ENCODE measurements at regions not wholly inside any gene's neighbourhood (a gene's known extent, or its start where the extent isn't known, plus 50 kb on each side); places are given as distances from the start of the nearest gene placed in this dataset.
"Not testable (repeated sequence)": the region's sequence is repeated elsewhere in the genome, so short reads cannot be mapped to it uniquely, and the experiment has no call there.

DNA sequence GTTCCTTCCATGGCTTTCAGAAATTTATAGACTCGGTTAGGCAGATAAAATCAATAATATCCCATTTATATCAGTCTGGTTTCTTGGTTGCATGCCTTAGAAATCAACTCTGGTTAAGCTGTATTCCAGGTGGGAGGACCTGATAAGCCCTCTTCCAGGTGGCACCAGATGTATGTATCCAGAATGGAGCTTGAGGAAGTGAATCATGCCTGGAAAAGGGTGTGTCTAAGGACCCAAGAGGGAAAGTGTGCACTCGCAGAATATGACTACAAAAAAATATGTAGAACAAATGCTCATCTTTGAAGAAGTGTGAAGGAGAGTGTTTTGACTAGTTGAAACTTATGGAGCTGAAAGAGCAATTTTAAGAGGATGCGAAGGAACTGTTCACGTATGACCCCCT, 184.5 kb upstream of the IRF2BP2 start:
- not testable (repeated sequence) for DNase-seq (ENCODE audit: low read depth)

DNA sequence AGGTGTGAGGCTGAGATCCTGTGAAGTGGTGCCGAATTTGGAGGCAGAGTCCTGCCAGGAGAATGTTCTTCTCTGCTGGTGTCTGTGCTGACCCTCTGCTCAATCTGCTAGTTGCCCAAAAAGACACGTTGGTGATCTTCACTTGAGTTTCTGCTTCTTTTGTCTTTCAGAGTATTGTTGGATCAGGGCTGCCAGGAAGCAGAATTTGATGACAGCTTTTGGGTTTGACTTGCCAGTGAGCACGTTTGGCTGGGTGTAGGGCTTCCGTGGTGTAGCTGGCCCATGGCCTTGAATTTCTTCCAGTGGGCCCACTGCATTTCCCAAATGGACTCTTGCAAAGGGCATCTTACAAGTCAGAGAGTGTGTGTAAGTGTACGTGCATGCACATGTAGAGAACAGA, 183.9 kb upstream of the IRF2BP2 start:
- DNase-seq (ENCODE audit: low read depth): not testable (repeated sequence)

DNA sequence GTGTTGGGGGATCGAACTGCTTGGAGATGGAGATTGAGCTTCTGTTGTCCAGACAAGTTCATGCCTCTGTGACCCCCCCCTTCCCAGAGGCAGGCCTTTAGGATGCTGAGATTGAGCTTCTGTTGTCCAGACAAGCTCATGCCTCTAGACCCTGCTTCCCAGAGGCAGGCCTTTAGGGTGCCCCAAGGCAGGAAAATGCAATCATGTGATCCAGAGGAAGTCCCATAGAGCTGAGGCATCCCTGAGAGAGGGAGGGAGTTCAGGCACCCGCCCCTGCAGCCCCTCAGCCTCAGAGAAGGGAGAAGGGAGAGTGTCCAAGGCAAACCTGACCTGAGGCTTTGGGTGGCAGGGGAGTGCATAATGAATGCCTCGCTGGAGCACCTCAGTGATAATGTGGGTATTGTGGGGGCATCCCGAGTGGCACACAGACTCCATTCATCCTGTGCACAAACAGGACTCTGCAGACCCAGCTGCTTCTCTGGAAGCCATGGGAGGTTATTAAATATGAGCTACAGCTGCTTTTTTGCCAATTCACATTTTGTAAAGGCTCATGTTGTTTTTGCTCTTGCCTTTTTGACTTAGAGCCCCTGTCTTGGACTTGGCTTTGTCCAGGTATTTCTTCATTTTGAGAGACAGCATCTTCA, 182.4 kb upstream of the IRF2BP2 start:
- not testable (repeated sequence) for DNase-seq (ENCODE audit: low read depth)

DNA sequence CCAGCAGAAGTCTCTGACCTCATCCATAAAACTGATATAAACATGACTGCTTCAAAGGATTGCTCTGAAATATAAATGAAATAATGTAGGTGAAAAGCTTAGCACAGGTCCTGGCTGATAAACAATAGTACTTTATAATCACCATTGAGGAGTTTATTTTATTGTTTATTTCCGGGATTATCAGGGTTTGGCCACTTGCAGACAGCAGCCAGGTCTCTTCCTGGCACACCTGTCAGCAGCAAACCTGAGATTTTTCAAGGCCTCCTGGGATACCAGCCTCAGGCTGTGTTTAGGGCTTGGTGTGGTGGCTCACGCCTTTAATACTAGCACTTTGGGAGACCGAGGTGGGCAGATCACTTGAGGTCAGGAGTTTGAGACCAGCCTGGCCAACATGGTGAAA, 181.6 kb upstream of the IRF2BP2 start:
- not testable (repeated sequence) for DNase-seq (ENCODE audit: low read depth)

DNA sequence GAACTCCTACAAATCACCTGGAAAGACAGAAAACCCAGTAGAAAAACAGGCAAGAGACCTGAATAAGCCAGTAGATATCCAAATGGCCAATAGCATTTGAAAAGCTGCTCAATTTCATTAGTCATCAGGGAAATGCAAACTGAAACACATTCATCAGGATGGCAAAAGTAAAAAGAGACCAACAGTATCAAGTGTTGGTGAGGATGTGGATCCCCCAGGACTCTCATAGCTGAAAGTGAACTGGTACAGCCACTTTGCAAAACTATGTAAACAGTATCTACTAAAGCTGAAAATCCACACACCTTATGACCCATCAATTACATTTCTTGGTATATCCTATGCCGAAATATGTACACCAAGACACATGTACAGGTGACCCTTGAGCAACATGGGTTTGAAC, 180.4 kb upstream of the IRF2BP2 start:
- DNase-seq (ENCODE audit: low read depth): not testable (repeated sequence)

DNA sequence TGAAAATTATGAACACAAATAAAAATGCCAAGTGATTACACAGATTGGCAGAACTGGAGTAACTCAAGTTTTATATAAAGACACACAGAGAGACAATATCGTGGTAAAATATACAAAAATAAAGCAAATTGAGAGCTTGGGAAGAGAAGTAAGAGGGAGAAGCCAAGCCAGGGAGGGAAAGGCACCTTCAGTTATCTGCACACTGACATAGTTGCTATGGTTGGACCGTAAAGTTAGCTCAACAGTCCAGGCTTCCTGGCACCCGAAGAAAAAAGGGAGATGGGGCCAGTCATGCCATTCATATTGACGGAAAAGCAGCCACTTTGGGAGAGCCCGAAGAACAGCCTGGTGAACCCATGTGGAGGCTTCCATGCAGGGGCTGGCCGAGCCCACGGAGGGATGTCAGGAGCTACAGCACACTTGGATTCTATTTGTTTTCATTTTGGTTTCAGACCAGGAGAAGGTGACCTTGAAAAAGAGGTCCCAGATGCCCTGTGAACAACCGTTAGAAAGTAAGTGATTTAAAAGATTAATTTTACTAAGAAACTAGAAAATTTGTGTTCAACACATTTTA, 177.1 kb upstream of the IRF2BP2 start:
- DNase-seq (ENCODE audit: low read depth): not testable (repeated sequence)

DNA sequence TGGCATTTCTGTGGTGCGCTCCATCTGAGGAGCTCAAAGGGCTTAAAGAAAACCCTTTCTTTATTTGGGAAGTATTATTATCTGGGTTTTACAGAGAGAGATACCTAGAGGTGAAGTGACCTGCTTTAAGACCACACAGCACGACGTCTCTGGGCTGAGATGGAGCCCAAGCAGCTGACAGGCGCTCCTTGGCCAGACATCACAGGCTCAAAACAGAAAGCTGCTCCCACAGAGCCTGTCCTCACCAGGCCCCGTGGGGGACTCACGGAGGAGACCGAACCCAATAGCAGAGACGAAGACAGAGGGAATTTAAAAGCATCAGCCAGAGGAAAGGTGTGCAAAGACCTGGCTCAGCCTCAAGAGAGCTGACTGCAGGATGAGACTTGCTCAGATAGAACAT, 175.9 kb upstream of the IRF2BP2 start:
- not testable (repeated sequence) for DNase-seq (ENCODE audit: low read depth)

DNA sequence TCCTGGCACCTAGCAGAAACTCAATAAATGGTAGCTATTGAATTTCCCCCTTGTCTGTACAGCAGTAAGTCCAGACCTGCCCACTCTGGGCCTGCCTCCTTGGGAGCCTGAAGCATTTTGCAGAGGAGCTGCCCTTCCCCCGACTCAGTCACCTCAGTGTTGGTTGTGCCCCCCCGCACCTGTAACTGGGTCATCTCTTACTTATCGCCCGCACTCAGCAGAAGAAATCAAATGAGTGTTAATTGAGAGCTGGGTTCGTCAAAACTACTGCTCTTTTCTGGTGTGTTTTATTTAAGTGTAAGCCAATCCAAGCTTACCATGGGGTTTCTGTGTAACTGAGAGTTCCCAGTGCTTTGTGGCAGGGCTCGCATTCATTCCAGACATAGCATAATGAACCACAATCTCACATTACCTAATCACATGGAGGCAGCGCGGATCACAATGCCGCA, 175.5 kb upstream of the IRF2BP2 start:
- not testable (repeated sequence) for DNase-seq (ENCODE audit: low read depth)

DNA sequence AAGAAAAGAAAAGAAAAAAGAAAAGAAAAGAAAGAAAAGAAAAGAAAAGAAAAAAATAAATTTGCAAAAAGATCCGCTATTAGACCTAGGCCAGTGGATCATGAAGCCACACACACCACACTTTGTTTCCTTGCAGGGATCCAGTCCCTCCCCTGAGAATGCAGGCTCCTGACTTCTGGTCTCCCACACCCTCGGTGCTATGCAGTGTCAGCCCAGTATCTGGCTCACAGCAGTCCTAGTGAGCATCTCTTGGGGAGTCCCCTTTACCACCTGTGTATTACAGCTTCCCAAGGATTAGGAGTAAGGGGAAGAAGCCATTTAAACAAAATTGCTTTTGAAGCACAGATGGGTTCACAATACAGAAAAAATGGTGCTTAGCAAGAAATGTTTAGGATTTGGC, 174.1 kb upstream of the IRF2BP2 start:
- DNase-seq (ENCODE audit: low read depth): not testable (repeated sequence)

DNA sequence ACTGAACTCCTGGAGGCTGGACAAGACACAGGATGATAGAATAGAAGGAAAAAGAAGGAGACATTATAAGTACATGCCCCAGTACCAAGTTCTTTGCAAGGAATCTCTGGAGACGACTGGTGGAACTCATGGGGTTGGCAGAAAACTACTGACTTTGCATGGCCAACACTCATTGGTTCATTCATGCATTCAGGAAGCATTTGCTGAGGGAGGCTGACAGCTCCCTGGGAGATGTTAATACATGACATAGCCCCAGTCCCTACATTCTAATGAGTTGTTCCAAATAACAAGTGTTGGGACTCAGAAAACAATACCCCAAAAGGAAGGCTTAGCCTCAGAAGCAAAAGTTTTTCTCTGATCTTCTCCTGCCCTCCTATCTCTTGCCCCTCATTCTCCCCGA, 172.8 kb upstream of the IRF2BP2 start:
- DNase-seq (ENCODE audit: low read depth): no peak

DNA sequence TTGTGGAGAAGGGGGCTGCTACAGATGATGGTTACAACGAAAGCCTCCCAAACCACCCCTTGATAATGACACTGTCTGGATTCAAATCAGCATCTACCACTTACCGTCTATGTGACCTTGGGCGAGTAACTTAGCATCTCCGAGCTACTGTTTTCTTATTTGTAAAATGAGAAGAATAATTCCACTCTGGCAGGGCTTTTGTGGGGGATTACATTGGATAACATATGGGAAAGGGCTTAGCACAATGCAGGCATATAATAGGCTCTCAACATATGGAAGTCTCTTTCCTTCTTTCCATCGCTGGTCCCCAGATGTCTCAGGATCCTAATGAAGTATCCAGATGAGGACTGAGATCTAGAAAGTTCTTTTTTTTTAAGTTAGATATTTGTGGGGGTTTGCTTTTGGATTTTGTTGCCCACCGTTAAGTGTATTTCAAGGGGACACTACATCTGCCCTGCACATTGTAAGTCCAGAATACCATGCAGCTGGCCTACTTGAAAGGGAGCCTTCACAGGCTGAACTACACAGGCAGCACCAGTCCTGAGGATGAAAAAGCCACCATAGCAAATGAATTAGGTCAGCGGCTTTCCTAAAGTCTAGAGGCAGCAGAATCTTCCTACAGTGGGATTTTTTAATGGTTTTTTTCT, 172.2 kb upstream of the IRF2BP2 start:
- no peak for DNase-seq (ENCODE audit: low read depth)

DNA sequence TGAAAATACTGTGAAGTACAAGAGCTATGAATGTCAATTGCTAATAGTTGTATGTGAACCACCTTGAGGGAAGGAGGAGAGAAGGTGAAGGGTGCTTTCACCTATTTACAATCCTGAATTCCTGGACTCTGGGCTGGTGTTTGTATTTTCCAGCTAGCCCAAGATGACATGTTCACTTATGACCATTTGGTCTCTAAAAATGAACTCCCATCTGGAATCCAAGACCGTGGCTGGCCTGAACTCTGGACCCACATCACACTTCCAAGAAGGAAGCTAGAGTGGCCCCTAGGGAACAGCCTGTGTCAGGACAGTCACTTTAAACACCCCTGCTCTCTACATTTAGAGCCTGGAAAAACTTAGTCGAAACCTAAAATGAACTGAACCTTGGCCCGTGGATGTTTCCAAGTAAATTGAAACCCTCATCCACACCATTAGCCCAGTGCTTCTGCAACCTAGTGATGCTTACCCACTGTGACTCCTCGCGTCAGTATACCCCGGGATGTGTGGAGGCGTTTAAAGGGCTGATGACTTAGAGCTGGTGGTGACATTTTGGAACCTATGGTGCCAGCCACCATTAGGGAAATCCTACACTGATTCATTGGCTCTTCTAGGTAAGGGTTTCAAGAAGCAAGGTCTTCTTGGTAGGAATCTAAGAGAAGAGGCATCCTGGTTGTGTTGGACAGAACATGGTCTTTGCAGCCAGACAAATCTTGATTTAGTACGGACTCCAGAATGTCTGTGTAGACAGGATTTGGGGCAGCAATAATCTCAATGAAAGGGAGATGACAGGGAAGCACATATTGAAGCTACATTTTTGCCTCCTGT, 171.5 kb upstream of the IRF2BP2 start:
- no peak for DNase-seq (ENCODE audit: low read depth)

DNA sequence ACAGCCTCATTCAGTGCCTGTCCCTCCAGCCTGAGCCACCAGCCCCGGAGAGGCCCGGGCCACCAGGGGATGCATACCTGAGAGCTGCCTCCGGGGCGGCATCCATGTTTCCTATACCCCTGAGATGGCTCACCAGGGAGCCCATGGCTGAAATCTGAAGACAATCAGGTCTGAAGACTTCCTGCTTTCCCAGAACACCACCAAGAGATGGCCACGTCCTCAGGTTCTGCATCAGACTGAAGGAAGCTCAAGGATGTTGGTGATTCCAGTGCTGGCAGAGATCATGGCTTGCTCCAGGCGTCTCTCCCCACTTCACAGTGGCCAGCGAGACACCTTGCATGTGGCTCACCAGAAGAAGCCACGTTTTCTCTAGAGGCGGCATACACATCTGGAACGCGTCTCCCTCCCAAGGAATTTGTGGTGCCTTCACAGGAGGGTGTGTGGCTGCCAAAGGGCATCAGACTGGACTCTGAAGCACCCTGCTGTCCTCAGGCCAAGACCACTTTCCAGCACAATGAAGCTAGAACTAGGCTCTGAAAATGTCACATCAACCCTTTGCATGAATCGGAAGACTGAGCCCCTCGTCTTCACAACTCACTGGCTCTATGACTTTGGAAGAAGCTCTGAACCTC, 170.7 kb upstream of the IRF2BP2 start:
- DNase-seq (ENCODE audit: low read depth): no peak

DNA sequence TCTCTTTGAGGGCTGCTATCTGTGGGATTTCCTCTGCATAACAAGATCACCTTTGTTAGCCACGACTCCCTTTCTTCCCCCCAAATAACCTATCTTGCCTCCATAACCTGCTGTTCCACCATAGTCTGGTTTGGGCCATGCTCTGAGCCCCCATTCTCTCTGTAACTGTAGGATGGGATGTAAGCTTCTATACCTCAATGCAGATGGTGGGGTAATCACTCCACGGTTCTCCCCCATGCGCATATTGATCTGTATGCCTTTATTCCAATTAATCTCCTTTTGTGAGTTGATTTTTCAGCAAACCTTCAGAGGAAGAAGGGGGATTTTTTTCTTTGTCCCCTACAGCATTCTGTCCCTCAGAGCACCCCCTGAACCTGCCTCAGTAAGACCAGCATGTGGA, 170.1 kb upstream of the IRF2BP2 start:
- no peak for DNase-seq (ENCODE audit: low read depth)

DNA sequence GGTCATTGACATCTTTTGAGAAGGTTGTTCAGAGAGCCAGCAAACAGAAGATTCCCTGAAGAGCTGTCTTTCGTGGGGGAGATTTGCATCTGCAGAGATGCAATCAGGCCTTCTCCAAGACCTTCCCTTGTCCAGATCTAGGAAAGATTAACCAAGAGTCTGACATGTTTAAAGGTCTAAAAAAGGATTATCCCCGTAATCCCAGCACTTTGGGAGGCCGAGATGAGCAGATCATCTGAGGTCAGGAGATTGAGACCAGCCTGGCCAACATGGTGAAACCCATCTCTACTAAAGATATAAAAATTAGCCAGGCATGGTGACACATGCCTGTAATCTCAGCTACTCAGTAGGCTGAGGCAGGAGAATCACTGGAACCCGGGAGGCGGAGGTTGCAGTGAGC, 169.6 kb upstream of the IRF2BP2 start:
- DNase-seq (ENCODE audit: low read depth): not testable (repeated sequence)

DNA sequence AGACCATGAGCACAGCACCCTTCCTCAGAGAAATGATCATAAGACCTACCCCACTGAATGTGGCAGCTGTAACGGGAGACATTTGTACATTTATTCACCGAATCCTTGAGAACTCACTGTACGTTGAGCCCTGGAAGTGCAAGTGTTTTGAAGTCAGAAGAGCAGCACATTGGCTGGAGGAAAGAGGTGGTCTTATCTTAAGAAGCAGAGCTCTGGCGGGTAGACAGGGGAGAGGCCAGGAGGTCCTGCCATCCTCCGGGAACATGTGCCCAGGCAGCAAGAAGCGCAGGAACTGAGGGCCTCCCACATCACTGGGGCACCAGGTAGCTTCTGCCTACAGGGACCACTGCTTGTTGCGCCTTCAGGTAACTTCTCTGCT, 169.2 kb upstream of the IRF2BP2 start:
- DNase-seq (ENCODE audit: low read depth): no peak

DNA sequence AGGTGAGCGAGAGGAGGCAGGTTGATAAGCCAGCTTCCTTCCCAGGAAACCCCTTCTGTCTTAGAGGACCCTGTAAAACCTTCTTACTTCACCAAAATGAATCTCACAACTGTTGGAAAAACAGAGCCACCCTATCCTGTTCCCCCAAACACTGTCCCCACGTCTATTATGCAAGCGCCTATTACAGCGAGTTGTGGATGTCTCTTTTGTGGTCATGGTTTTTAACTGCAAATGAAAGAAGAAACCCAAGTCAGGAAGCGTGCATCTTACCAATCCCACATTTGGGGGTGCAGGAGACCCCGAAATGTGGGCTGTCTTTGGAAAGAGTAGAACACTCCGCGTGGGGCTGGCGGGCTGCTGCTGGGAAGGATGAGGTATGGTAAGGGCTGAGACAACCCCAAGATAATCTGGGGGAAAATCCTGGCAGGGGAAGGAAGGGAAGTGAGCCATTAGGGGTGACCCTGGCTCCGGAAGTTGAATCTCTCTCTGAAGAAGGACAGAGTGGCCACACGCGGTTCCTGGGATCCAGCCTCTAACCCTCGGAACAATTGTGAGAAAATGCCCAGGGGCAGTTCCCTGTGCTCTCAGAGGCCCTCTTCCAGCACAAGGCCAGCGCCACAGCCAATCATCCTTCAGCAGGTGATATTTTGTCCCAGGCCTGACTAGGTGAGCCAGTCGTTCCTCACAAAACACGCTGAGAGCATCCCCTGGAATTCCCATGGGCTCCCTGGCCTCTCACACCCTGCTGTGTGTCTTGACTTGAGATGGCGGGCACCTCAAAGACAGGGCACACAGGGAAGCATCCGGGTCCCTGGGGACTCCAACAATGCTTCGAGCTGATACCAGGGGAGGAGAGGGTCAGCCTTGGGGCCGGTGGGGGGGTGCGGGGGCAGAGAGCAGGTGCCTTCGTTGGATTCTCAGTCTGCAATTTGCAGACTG, 168.5 kb upstream of the IRF2BP2 start:
- no peak for DNase-seq (ENCODE audit: low read depth)

DNA sequence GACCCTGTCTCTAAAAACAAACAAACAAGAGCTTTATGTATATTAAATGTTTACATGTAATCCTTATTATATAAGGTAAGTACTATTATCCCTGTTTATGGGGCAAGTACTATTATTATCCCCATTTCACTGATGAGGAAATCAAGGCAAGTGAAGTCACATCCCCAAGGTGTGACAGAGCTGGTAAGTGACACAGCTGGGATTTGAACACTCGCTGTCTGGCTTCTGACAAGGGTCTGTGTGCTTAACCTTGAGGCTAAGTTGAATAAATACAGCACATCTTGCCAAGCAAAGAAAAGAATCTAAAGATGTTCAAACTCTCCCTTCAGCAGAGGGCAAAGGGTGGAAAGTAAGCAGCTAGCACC, 167.9 kb upstream of the IRF2BP2 start:
- DNase-seq (ENCODE audit: low read depth): no peak

DNA sequence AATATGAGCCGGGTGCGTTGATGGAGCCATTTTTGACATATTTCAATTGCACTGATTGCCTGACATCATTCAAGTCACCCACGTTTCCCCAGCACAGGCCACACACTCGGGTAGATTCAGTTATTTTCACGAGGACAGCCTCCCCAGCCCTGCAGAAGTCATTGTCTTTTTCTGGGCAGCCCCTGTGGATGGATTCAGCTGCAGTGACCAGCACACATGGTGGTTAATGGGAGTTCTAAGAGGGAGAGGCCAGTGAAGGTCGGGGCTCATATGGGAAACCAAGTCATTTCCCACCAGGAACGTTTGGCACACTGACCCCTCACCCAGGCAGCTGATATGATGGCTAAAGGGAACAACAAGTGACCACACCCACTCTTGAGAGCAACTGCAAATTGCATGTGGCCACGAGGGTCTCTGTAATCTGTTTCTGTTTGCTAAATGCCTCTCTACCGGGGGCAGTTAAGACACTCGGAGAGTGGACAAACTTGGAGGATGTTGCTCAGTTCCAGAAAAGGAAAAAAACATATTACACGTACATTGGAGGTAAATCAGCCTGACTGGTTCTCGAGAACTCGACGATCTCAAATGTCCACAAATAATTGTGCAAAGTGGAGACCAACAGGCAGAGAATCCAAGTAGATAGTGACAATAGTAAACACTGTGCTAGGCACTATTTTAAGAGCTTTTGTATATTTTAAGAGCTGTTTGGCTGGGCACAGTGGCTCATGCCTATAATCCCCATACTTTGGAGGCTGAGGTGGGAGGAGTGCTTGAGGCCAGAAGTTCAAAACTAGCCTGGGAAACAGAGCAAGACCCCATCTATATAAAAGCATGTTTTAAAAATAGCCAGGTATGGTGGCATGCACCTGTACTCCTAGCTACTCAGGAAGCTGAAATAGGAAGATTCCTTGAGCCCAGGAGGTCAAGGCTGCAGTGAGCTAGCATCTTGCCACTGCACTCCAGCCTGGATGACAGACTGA, 167.2 kb upstream of the IRF2BP2 start:
- DNase-seq (ENCODE audit: low read depth): no peak

Measured in stimulated activated CD8-positive, alpha-beta memory T cell treated with anti-CD3 and anti-CD28 coated beads, Interleukin-12 subunit alpha, Interleukin-12 subunit beta, amount 100 ng/mL, for 4 hours (primary cell).